OCI-LY7 (cell line): ENCODE measurements at regions not wholly inside any gene's neighbourhood (a gene's known extent, or its start where the extent isn't known, plus 50 kb on each side); places are given as distances from the start of the nearest gene placed in this dataset.

ENCODE experiments used
- EZH2phosphoT487 ChIP-seq: fragments of 200-600 bp; sonication (generic); IDR thresholded peaks from 2 replicates; pipeline ENCODE4 v1.6.1; 2018; ENCODE audit warnings: low read depth, borderline replicate concordance, mild to moderate bottlenecking, mixed run types, antibody characterized with exemption, low read length, moderate library complexity, mixed read lengths
- TF ChIP-seq, protein P1 (sequence below): fragments of 200-600 bp; sonication (generic); conservative IDR thresholded peaks from 2 replicates; pipeline ENCODE4 v1.5.1; 2014; ENCODE audit warnings: mild to moderate bottlenecking, antibody characterized with exemption, low read length, moderate library complexity, mixed read lengths

DNA sequence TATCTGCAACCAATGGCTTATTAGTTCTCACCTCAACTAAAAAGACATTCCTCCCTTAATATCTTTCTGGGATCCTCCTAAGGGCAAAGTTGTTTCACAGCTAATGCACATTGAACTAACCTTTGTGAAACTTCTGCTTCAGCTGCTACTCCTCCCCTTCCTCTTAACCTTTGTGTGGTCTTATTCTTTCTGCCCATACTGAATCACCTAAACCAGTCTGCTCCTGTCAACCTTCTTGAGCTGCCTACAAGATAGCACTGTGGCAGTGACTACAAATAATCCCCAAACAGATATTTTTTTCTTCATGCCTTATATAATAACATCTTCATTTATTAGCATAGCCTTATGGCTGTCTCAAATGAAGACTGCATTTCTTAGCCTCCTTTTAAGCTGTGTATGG, 1077.4 kb upstream of the ATXN7L3B start:
- TF ChIP-seq, protein P1, sequence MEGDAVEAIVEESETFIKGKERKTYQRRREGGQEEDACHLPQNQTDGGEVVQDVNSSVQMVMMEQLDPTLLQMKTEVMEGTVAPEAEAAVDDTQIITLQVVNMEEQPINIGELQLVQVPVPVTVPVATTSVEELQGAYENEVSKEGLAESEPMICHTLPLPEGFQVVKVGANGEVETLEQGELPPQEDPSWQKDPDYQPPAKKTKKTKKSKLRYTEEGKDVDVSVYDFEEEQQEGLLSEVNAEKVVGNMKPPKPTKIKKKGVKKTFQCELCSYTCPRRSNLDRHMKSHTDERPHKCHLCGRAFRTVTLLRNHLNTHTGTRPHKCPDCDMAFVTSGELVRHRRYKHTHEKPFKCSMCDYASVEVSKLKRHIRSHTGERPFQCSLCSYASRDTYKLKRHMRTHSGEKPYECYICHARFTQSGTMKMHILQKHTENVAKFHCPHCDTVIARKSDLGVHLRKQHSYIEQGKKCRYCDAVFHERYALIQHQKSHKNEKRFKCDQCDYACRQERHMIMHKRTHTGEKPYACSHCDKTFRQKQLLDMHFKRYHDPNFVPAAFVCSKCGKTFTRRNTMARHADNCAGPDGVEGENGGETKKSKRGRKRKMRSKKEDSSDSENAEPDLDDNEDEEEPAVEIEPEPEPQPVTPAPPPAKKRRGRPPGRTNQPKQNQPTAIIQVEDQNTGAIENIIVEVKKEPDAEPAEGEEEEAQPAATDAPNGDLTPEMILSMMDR, result no peak
- no peak for TF ChIP-seq EZH2phosphoT487
